Suppressor macrophage treated with lipopolysaccharide for 1 hour (primary cell): ENCODE measurements at regions not wholly inside any gene's neighbourhood (a gene's known extent, or its start where the extent isn't known, plus 50 kb on each side); places are given as distances from the start of the nearest gene placed in this dataset.
A peak's percentile ranks its signal among the peaks of the same experiment; 100 is the strongest.

ENCODE experiments used
- DNase-seq, 3 donors: peaks; one replicate each; pipeline ENCODE4 v3.0.0-alpha.2; 2020 to 2022

DNA sequence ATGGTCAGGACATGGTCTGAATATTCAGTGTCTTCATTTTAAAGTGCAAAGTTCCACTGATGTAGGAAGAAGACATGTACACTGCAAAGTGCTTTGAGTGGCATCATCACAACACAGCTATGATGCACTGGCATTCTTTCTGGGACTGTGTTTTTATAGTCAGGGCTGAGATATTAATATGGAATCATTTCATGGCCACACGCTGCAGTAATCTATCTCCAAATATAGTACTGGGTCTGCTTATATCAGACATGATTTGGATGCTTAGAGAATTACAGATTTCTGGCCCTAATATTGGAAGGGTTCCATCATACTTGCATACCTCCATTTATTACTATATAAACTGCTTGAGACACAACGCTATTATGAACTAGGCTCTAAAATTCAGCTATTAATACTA lies 1170.9 kb downstream of the NLGN4X start:
- no peak for DNase-seq

DNA sequence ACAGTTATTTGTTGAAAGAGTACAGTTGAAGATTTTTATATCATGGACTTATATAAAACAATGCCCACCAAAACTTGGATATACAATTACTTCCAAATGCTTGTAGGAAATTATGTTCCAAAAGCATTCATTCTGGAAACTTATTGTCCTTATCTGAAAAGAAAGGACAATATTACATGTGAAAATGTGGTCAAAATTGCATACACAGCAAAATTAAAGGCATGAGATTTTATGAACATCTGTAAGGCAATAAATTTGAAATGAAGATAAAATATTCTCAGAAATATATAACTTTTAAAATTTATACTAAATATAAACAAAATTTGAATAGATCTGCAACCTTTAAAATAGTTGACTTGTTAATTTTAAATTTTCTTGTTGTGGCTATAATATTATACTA lies 1173.8 kb downstream of the NLGN4X start:
- no peak for DNase-seq

DNA sequence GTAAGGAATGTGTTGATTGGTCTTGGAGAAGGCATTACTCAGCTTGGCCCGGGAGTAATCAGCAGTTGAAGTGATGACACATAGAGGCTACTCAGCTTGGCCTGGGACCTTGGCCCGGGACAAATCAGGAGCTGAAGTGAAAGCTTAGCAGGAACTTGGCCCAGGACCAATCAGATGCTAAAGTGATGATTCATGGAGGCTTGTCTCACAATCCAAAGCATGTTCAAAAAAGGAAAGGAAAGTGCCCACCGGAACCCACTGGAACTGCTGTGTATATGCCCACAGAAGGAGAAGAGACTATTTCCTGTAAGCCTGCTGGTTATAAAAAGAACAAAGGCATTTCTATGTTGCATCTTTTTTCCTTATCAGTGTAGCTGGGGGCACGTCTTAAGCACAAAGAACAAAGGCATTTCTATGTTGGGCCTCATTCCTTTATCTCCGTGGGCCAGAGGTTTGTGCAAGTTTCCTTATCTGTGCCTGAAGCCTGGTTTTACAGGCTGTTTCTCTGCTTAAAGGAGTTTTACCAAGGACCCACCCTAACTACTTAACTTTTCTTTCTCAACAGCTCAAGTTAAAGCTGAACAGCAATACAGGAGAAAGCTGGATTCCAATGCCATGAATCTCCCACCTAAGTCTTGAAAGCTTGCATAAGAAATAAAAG lies 1176.7 kb downstream of the NLGN4X start:
- DNase-seq = peak; percentile 69 to 79 (median 78)

DNA sequence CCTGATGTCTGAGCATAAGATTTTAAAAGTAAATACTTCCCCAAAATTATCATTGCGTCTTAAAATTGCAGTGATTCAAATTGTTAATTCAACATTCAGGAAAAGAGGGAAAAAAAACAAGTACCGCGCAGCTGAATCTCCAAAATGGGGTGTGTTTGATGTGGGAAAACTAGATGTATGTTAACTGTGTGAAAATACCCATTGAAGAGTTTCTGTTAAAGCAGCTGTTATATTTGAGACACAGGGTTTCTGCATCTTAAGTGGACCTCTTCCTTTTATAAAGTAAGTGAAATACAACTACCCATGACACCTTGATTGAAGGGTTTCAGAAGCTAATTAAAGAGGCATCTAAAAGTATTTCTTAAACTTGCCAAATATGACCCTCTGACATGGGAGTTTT lies 1186.1 kb downstream of the NLGN4X start:
- no peak for DNase-seq

DNA sequence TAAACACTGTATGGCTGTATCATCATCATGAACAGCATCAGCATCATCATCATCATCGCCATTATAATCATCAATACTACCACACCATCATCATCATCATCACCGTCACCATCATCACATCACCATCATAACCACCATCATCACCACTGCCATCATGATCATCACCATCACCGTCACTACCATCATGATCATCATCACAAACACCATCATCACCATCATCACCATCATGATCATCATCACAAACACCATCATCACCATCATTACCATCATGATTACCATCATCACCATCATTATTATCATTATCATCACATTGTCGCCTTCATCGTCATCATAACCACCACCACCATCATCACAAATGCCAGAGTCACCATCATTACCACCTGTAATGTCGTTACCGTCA lies 1196.9 kb downstream of the NLGN4X start:
- DNase-seq = no peak

GRCh38 chrX:5015451-5015850 lies 1213.2 kb downstream of the NLGN4X start:
- DNase-seq = no peak

GRCh38 chrX:4994855-4995254 lies 1233.8 kb downstream of the NLGN4X start:
- DNase-seq = no peak

- no peak for DNase-seq
These were observed 1250.1 kb downstream of the NLGN4X start for GRCh38 chrX:4978613-4979012.

DNA sequence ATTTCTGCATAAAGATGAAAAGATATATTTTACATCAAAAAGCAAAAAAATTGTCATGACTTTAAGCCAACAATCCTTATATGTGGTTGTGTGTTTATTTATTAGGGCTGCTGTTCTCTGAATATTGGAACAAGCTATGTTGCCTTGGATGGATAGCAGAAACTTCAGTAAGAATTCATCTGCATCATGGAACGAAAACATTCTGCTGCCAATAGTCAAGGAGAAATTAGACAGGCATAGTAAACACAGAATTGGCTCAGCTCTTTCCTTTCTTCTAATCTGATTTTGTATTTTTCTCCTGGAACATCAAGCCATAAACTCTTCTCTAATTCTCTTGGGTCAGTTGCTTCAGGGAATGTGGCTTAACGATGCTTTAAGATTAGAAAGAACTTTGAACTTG lies 1257.0 kb downstream of the NLGN4X start:
- DNase-seq = no peak

GRCh38 chrX:4964112-4964511 lies 1250.7 kb upstream of the PRKX start:
- DNase-seq = no peak

DNA sequence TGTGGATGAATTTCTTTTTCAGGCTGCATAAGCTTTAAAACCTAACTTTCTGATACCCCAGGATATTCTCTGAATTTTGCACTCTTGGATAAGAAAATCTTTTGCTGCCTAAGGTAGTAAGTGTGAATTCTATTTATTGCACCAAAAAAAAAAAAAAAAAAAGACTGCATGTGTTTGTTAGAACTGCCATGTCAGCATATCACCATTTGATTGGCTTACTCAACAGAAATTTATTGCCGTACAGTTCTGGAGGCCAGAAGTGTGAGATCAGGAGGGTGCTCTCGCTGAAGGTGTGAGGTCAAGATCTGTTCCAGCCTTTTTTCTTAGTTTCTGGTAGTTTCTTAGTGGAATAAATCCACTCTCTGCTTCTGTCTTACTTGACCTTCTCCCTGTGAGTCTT lies 1250.0 kb upstream of the PRKX start:
- no peak for DNase-seq

DNA sequence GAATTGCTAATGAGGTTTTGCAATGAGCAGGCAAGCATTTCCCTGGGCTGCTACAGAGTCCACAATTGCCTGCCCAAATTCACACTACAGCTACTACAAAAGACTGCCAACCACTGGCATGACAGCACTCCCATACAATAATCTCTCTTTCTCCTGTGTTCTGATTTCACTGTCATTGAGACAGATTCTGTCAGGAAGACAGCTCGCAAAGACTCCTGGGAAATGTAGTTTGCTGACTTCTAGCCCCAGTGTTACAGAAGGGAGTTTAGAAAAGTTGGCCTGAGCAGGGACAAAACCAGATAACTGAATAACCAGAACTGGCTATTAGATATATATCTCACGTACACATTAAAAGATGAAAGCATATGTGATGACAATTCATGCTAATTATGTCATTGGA lies 1231.3 kb upstream of the PRKX start:
- DNase-seq = no peak

DNA sequence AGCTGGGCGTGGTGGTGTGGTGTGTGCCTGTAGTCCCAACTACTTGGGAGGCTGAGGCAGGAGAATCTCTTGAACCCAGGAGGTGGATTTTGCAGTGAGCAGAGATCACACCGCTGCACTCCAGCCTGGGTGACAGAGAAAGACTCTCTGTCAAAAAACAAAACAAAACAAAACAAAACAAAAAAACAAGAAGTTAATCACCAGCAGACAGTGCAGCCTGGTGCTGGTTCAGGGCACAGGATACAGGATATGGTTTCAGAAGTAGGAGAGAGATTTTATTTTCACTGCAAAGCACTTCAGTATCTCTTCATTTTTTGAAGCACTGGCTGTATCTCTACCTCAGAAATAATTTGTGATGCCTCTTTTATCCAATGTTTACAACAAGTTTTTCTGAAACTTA lies 1222.9 kb upstream of the PRKX start:
- DNase-seq = peak in 1 of 3 donors; percentile 11

DNA sequence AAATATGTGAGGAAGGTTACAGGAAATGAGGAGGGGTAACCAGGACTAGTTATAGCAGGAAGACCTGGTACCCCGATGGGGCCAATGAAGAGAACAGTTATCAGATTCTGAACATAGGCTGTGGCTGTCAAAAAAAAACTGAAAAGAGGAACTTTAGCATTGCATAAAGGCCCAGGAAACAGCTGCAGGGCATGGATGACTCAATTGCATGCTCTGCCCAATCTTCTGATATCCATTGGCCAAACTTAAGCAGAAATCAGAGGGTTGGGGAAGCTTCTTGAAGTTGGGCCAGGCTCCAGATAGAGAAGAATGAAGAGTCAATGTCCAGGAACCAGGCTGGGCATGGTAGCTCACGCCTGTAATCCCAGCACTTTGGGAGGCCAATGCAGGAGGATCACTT lies 1222.4 kb upstream of the PRKX start:
- DNase-seq = peak; percentile 67 to 83 (median 82)

- peak; percentile 8 to 72 (median 68) for DNase-seq
These were observed 1222.0 kb upstream of the PRKX start for GRCh38 chrX:4935401-4935800.

- no peak for DNase-seq
These were observed 1219.3 kb upstream of the PRKX start for GRCh38 chrX:4932790-4933189.

- no peak for DNase-seq
These were observed 1217.0 kb upstream of the PRKX start for GRCh38 chrX:4930426-4930825.

- peak in 1 of 3 donors; percentile 22 for DNase-seq
These were observed 1212.5 kb upstream of the PRKX start for GRCh38 chrX:4925911-4926310.

DNA sequence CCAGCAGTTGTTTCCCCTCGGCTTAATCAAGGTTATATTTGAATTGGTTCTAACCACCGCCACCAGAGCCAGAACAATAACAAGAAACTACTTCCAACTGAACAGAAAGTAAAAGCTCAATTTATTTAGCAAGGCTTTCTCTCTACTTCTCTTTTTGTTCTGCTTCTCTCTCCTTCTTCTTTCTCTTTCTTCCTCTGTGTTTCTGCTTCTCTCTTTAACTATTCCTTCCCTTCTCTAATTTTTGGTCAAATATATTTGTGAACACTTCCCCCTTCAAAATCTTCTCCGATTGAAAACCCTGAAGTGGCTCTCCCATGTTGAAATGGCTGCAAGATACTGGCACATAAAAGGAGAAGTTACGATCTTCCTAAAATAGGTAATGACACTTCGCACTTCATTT lies 1195.9 kb upstream of the PRKX start:
- DNase-seq = peak; percentile 1 to 26 (median 19)

GRCh38 chrX:4905576-4905975 lies 1192.1 kb upstream of the PRKX start:
- DNase-seq = no peak

DNA sequence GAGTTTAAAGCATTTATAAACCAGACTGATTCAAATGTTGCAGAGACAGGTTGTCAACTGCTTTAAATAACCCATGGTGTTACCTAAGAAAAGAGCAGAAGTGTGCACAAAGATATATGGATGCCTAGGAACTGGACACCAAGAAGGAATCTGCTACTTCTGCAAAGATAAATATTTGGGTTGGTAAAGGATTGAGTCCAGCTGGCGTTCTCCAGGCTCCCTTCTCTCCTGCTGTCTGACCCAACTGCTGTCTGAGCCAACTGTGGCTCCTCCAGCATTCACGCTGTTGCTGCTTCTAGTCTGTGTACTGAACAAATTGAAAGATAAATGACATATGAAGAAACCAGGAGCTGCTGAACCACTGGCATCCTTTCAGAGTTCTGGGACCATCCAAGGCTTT lies 1167.8 kb upstream of the PRKX start:
- DNase-seq = no peak

- no peak for DNase-seq
These were observed 1165.2 kb upstream of the PRKX start for GRCh38 chrX:4878640-4879039.

GRCh38 chrX:4876268-4876667 lies 1162.8 kb upstream of the PRKX start:
- DNase-seq = no peak

DNA sequence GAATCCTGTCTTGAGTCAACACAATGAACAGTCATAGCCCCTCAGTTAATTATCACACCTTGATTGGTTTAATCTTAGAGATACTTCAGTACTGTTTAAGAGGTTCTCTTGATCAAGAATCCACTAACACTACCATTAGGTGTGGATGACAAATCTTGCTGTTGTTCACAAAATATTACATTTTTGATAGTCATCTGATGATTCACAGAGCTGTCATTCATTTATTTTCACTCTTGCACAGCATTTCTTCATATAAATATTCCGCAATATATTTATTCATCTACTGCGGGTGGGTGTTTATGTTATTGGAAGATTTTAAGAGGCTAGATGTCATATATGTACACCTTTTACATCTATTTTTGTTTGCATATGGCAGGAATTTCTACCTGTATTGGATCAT lies 1138.1 kb upstream of the PRKX start:
- DNase-seq = no peak

- no peak for DNase-seq
These were observed 1136.9 kb upstream of the PRKX start for GRCh38 chrX:4850312-4850711.

- DNase-seq = no peak
These were observed 1130.9 kb upstream of the PRKX start for GRCh38 chrX:4844376-4844775.
